OCI-LY3 (cell line): ENCODE measurements at regions not wholly inside any gene's neighbourhood (a gene's known extent, or its start where the extent isn't known, plus 50 kb on each side); places are given as distances from the start of the nearest gene placed in this dataset.

Source experiments
- H2AFZ ChIP-seq: fragments of 200-600, 300-600 bp; shearing (Covaris generic); 2 replicates; pipeline ENCODE4 v1.6.0; 2014; ENCODE audit warnings: antibody characterized with exemption, low read depth, low read length
- H3K27ac ChIP-seq: fragments of 200-600, 300-600 bp; sonication (generic); 2 replicates; pipeline ENCODE4 v1.5.1; 2014; ENCODE audit warnings: mild to moderate bottlenecking, low read length, moderate library complexity, mixed read lengths
- H3K27me3 ChIP-seq: fragments of 200-600, 300-600 bp; sonication (generic); 2 replicates; pipeline ENCODE4 v1.6.1; 2014; ENCODE audit warnings: low read depth, low read length, mixed read lengths
- H3K36me3 ChIP-seq: fragments of 200-600, 300-600 bp; sonication (generic); replicated peaks from 2 replicates; pipeline ENCODE3; 2014; ENCODE audit warnings: low read depth, low read length, mixed read lengths
- H3K4me1 ChIP-seq: fragments of 300-600, 200-600 bp; sonication (generic); 2 replicates; pipeline ENCODE4 v1.6.1; 2014; ENCODE audit warnings: low read length, mixed read lengths
- H3K4me2 ChIP-seq: fragments of 200-600, 300-600 bp; sonication (generic); 2 replicates; pipeline ENCODE4 v1.6.1; 2014; ENCODE audit warnings: low read length, mixed read lengths
- H3K4me3 ChIP-seq: fragments of 300-600, 200-600 bp; sonication (generic); 2 replicates; pipeline ENCODE4 v1.5.1; 2014; ENCODE audit warnings: antibody characterized with exemption, mild to moderate bottlenecking, low read length, moderate library complexity
- H3K79me2 ChIP-seq: fragments of 300-600, 200-600 bp; shearing (Covaris generic); 2 replicates; pipeline ENCODE4 v1.6.1; 2014; ENCODE audit warnings: mild to moderate bottlenecking, low read length, mixed read lengths
- H3K9ac ChIP-seq: fragments of 300-600, 200-600 bp; shearing (Covaris generic); 2 replicates; pipeline ENCODE4 v1.6.0; 2014; ENCODE audit warnings: mild to moderate bottlenecking, low read length, moderate library complexity
- H3K9me3 ChIP-seq: fragments of 200-600, 300-600 bp; shearing (Covaris generic); 2 replicates; pipeline ENCODE4 v1.6.1; 2014; ENCODE audit warnings: low read length, mixed read lengths; ENCODE audit not compliant: insufficient read depth
- H4K20me1 ChIP-seq: fragments of 200-600, 300-600 bp; sonication (generic); 2 replicates; pipeline ENCODE4 v1.6.1; 2016; ENCODE audit warnings: low read length, mixed read lengths; ENCODE audit not compliant: insufficient read depth
- CTCF ChIP-seq: fragments of 200-600, 300-600 bp; sonication (generic); IDR thresholded peaks from 2 replicates; pipeline ENCODE4 v1.5.1; 2014; ENCODE audit warnings: antibody characterized with exemption, low read length, low read depth
- EZH2phosphoT487 ChIP-seq: fragments of 200-600 bp; shearing (Covaris generic); IDR thresholded peaks from 2 replicates; pipeline ENCODE4 v1.6.1; 2018; ENCODE audit warnings: antibody characterized with exemption, mixed run types, low read depth

GRCh38 chr5:175321927-175322532, 122.0 kb downstream of the DRD1 start:
- no peaks in the 10 kb centered on the region for H3K4me1 ChIP-seq
- no peaks in the 10 kb centered on the region for H3K79me2 ChIP-seq

GRCh38 chr5:175319199-175319598, 124.8 kb downstream of the DRD1 start:
- TF ChIP-seq EZH2phosphoT487 (no peak), CTCF (no peak)
- Histone ChIP-seq H3K36me3 (no peaks in the 10 kb centered on the region), H3K4me2 (no peak overlapping the region), H2AFZ (no peak overlapping the region), H3K27me3 (no peaks in the 10 kb centered on the region), H4K20me1 (no peaks in the 10 kb centered on the region), H3K9me3 (no peaks in the 10 kb centered on the region), H3K79me2 (no peaks in the 10 kb centered on the region), H3K4me1 (no peaks in the 10 kb centered on the region), H3K4me3 (no peak overlapping the region), H3K9ac (no peak overlapping the region), H3K27ac (no peak overlapping the region)

More at GRCh38 chr5:175321927-175322532, 122.0 kb downstream of the DRD1 start:
- Histone ChIP-seq H4K20me1 (no peaks in the 10 kb centered on the region), H2AFZ (no peak overlapping the region), H3K4me2 (no peak overlapping the region), H3K27ac (no peak overlapping the region), H3K9me3 (no peaks in the 10 kb centered on the region), H3K36me3 (no peaks in the 10 kb centered on the region), H3K27me3 (no peaks in the 10 kb centered on the region), H3K4me3 (no peak overlapping the region), H3K9ac (no peak overlapping the region)
- TF ChIP-seq EZH2phosphoT487 (no peak), CTCF (no peak)

GRCh38 chr5:175317872-175318271, 126.1 kb downstream of the DRD1 start:
- H3K27me3 ChIP-seq, result no peaks in the 10 kb centered on the region
- H3K4me1 ChIP-seq, result no peaks in the 10 kb centered on the region
- no peaks in the 10 kb centered on the region for H3K36me3 ChIP-seq
- no peaks in the 10 kb centered on the region for H4K20me1 ChIP-seq
- no peaks in the 10 kb centered on the region for H3K79me2 ChIP-seq
- no peaks in the 10 kb centered on the region for H3K9me3 ChIP-seq
- no peak overlapping the region for H3K27ac ChIP-seq
- no peak overlapping the region for H3K4me2 ChIP-seq
- H3K4me3 ChIP-seq, result no peak overlapping the region
- no peak overlapping the region for H3K9ac ChIP-seq
- TF ChIP-seq CTCF (no peak), EZH2phosphoT487 (no peak)
- no peak overlapping the region for H2AFZ ChIP-seq

GRCh38 chr5:175309218-175309810, 134.7 kb downstream of the DRD1 start:
- Histone ChIP-seq H3K4me1 (peaks cover 5% of the 10 kb centered on the region; the same call in 1 of the 2 replicates), H2AFZ (no peak overlapping the region), H4K20me1 (no peaks in the 10 kb centered on the region), H3K9me3 (no peaks in the 10 kb centered on the region), H3K4me2 (no peak overlapping the region), H3K27ac (no peak overlapping the region), H3K27me3 (no peaks in the 10 kb centered on the region), H3K4me3 (no peak overlapping the region), H3K9ac (no peak overlapping the region), H3K36me3 (no peaks in the 10 kb centered on the region), H3K79me2 (no peaks in the 10 kb centered on the region)
- TF ChIP-seq EZH2phosphoT487, result no peak
